ENCODE measurements at regions not wholly inside any gene's neighbourhood (a gene's known extent, or its start where the extent isn't known, plus 50 kb on each side); places are given as distances from the start of the nearest gene placed in this dataset.
A peak's percentile ranks its signal among the peaks of the same experiment; 100 is the strongest.

- Mint-ChIP-seq H3K4me3 (no peak overlapping the region), H3K4me1 (no peaks in the 10 kb centered on the region), H3K36me3 (no peaks in the 10 kb centered on the region), H3K27ac (no peak overlapping the region), H3K9me3 (no peaks in the 10 kb centered on the region)
- no peak for DNase-seq (ENCODE audit: low spot score in 2 of 2)
- no peak for ATAC-seq
These were observed 129.3 kb upstream of the OSMR start for GRCh38 chr5:38716516-38716915.

- Mint-ChIP-seq H3K4me3 (no peak overlapping the region), H3K27ac (no peak overlapping the region), H3K4me1 (no peaks in the 10 kb centered on the region), H3K36me3 (no peaks in the 10 kb centered on the region), H3K9me3 (no peaks in the 10 kb centered on the region)
- ATAC-seq = no peak
- no peak for DNase-seq (ENCODE audit: low spot score in 2 of 2)
These were observed 126.9 kb upstream of the OSMR start for GRCh38 chr5:38718771-38719391.

GRCh38 chr5:38719403-38719802 is 126.4 kb upstream of the OSMR start:
- H3K9me3 Mint-ChIP-seq = no peaks in the 10 kb centered on the region
- H3K4me1 Mint-ChIP-seq = no peaks in the 10 kb centered on the region
- no peak for ATAC-seq
- H3K36me3 Mint-ChIP-seq = no peaks in the 10 kb centered on the region
- H3K27ac Mint-ChIP-seq = no peak overlapping the region
- DNase-seq (ENCODE audit: low spot score in 2 of 2) = no peak
- no peak overlapping the region for H3K4me3 Mint-ChIP-seq

GRCh38 chr5:38719916-38720315 is 125.9 kb upstream of the OSMR start:
- ATAC-seq (no peak), DNase-seq (ENCODE audit: low spot score in 2 of 2) (no peak)
- Mint-ChIP-seq H3K4me3 (no peak overlapping the region), H3K4me1 (no peaks in the 10 kb centered on the region), H3K36me3 (no peaks in the 10 kb centered on the region), H3K27ac (no peak overlapping the region), H3K9me3 (no peaks in the 10 kb centered on the region)

GRCh38 chr5:38720554-38721361 is 125.1 kb upstream of the OSMR start:
- H3K4me3 Mint-ChIP-seq = no peak overlapping the region
- H3K36me3 Mint-ChIP-seq = no peaks in the 10 kb centered on the region
- no peak for ATAC-seq
- no peak overlapping the region for H3K27ac Mint-ChIP-seq
- H3K4me1 Mint-ChIP-seq = no peaks in the 10 kb centered on the region
- H3K9me3 Mint-ChIP-seq = no peaks in the 10 kb centered on the region
- DNase-seq (ENCODE audit: low spot score in 2 of 2) = no peak

- DNase-seq (ENCODE audit: low spot score in 2 of 2) = no peak
- no peak overlapping the region for H3K27ac Mint-ChIP-seq
- no peaks in the 10 kb centered on the region for H3K4me1 Mint-ChIP-seq
- ATAC-seq = peak; percentile 71
- no peaks in the 10 kb centered on the region for H3K9me3 Mint-ChIP-seq
- H3K36me3 Mint-ChIP-seq = no peaks in the 10 kb centered on the region
- H3K4me3 Mint-ChIP-seq = no peak overlapping the region
These were observed 122.9 kb upstream of the OSMR start for GRCh38 chr5:38722918-38723317.

GRCh38 chr5:38723426-38723825 is 122.4 kb upstream of the OSMR start:
- no peaks in the 10 kb centered on the region for H3K36me3 Mint-ChIP-seq
- H3K4me3 Mint-ChIP-seq = no peak overlapping the region
- H3K27ac Mint-ChIP-seq = no peak overlapping the region
- no peaks in the 10 kb centered on the region for H3K4me1 Mint-ChIP-seq
- ATAC-seq (peak; percentile 24), DNase-seq (ENCODE audit: low spot score in 2 of 2) (no peak)
- no peaks in the 10 kb centered on the region for H3K9me3 Mint-ChIP-seq

- Mint-ChIP-seq H3K36me3 (no peaks in the 10 kb centered on the region), H3K4me3 (no peak overlapping the region), H3K9me3 (no peaks in the 10 kb centered on the region), H3K27ac (no peak overlapping the region), H3K4me1 (no peaks in the 10 kb centered on the region)
- no peak for ATAC-seq
- no peak for DNase-seq (ENCODE audit: low spot score in 2 of 2)
These were observed 121.3 kb upstream of the OSMR start for GRCh38 chr5:38724301-38725030.

GRCh38 chr5:38725371-38725865 is 120.4 kb upstream of the OSMR start:
- H3K9me3 Mint-ChIP-seq = no peaks in the 10 kb centered on the region
- ATAC-seq (no peak), DNase-seq (ENCODE audit: low spot score in 2 of 2) (no peak)
- H3K36me3 Mint-ChIP-seq = no peaks in the 10 kb centered on the region
- no peak overlapping the region for H3K27ac Mint-ChIP-seq
- H3K4me3 Mint-ChIP-seq = no peak overlapping the region
- H3K4me1 Mint-ChIP-seq = no peaks in the 10 kb centered on the region

GRCh38 chr5:38726279-38726678 is 119.5 kb upstream of the OSMR start:
- ATAC-seq = no peak
- H3K36me3 Mint-ChIP-seq = no peaks in the 10 kb centered on the region
- no peak overlapping the region for H3K27ac Mint-ChIP-seq
- no peak overlapping the region for H3K4me3 Mint-ChIP-seq
- no peak for DNase-seq (ENCODE audit: low spot score in 2 of 2)
- H3K9me3 Mint-ChIP-seq = no peaks in the 10 kb centered on the region
- no peaks in the 10 kb centered on the region for H3K4me1 Mint-ChIP-seq

- no peaks in the 10 kb centered on the region for H3K36me3 Mint-ChIP-seq
- H3K4me1 Mint-ChIP-seq = no peaks in the 10 kb centered on the region
- ATAC-seq (no peak), DNase-seq (ENCODE audit: low spot score in 2 of 2) (no peak)
- no peaks in the 10 kb centered on the region for H3K9me3 Mint-ChIP-seq
- no peak overlapping the region for H3K27ac Mint-ChIP-seq
- no peak overlapping the region for H3K4me3 Mint-ChIP-seq
These were observed 117.8 kb upstream of the OSMR start for GRCh38 chr5:38728029-38728428.

GRCh38 chr5:38731461-38731860 is 114.4 kb upstream of the OSMR start:
- Mint-ChIP-seq H3K4me1 (no peaks in the 10 kb centered on the region), H3K4me3 (no peak overlapping the region), H3K36me3 (no peaks in the 10 kb centered on the region), H3K9me3 (no peaks in the 10 kb centered on the region), H3K27ac (no peak overlapping the region)
- ATAC-seq (peak; percentile 39), DNase-seq (ENCODE audit: low spot score in 2 of 2) (no peak)

- H3K4me1 Mint-ChIP-seq = no peaks in the 10 kb centered on the region
- H3K9me3 Mint-ChIP-seq = no peaks in the 10 kb centered on the region
- H3K36me3 Mint-ChIP-seq = no peaks in the 10 kb centered on the region
- ATAC-seq = no peak
- no peak overlapping the region for H3K4me3 Mint-ChIP-seq
- DNase-seq (ENCODE audit: low spot score in 2 of 2) = no peak
- no peak overlapping the region for H3K27ac Mint-ChIP-seq
These were observed 111.5 kb upstream of the OSMR start for GRCh38 chr5:38734353-38734752.

- Mint-ChIP-seq H3K4me3 (no peak overlapping the region), H3K27ac (no peak overlapping the region)
- ATAC-seq = no peak
These were observed 109.7 kb upstream of the OSMR start for GRCh38 chr5:38736089-38736488.

GRCh38 chr5:38737976-38738375 is 107.8 kb upstream of the OSMR start:
- Mint-ChIP-seq H3K9me3 (peaks cover 6% of the 10 kb centered on the region), H3K4me1 (no peaks in the 10 kb centered on the region)
- no peak for ATAC-seq

More at GRCh38 chr5:38736089-38736488, 109.7 kb upstream of the OSMR start:
- H3K36me3 Mint-ChIP-seq = no peaks in the 10 kb centered on the region
- no peak for DNase-seq (ENCODE audit: low spot score in 2 of 2)
- H3K4me1 Mint-ChIP-seq = no peaks in the 10 kb centered on the region
- H3K9me3 Mint-ChIP-seq = peaks cover under 1% of the 10 kb centered on the region

More at GRCh38 chr5:38737976-38738375, 107.8 kb upstream of the OSMR start:
- no peak for DNase-seq (ENCODE audit: low spot score in 2 of 2)
- H3K36me3 Mint-ChIP-seq = no peaks in the 10 kb centered on the region
- no peak overlapping the region for H3K4me3 Mint-ChIP-seq
- no peak overlapping the region for H3K27ac Mint-ChIP-seq
